ENCODE measurements at regions not wholly inside any gene's neighbourhood (a gene's known extent, or its start where the extent isn't known, plus 50 kb on each side); places are given as distances from the start of the nearest gene placed in this dataset.

- TF ChIP-seq EP300 (IDR thresholded peaks at IDR 0.05; ENCODE audit: borderline replicate concordance in 1 of 2, low read depth in 2 of 2, low read length in 2 of 2) (no peak), POU5F1 (IDR thresholded peaks at IDR 0.05; ENCODE audit: low read depth, low read length) (no peak), ATF3 (IDR thresholded peaks at IDR 0.05; ENCODE audit: insufficient read depth, low read depth, low read length) (no peak), SP2 (IDR thresholded peaks at IDR 0.05; ENCODE audit: low read length) (no peak), SRF (IDR thresholded peaks at IDR 0.05; ENCODE audit: low read depth, low read length) (no peak), TAF1 (IDR thresholded peaks at IDR 0.05; ENCODE audit: low read depth, low read length) (no peak), KDM1A (IDR thresholded peaks at IDR 0.05; ENCODE audit: borderline replicate concordance, low read length) (no peak), EZH2 (IDR thresholded peaks at IDR 0.05; ENCODE audit: low read depth, low read length, severe bottlenecking) (no peak), TEAD4 (IDR thresholded peaks at IDR 0.05; ENCODE audit: low read depth, low read length) (no peak), CHD1 (IDR thresholded peaks at IDR 0.05; ENCODE audit: low read depth, low read length) (no peak), EGR1 (IDR thresholded peaks at IDR 0.05; ENCODE audit: borderline replicate concordance, low read depth, low read length) (no peak), POLR2A (IDR thresholded peaks at IDR 0.05; ENCODE audit: control extremely low read depth in 1 of 2, low read depth in 2 of 2, low read length in 2 of 2) (no peak), ASH2L (IDR thresholded peaks at IDR 0.05; ENCODE audit: low read length) (no peak), BRCA1 (IDR thresholded peaks at IDR 0.05; ENCODE audit: low read depth, low read length) (no peak)
- Histone ChIP-seq H2BK120ac (replicated peaks; ENCODE audit: low read depth, low read length) (no peak overlapping the region), H4K20me1 (replicated peaks in 1 of 2; ENCODE audit: control insufficient read depth in 1 of 2, insufficient read depth in 2 of 2, low read length in 2 of 2) (no peaks in the 10 kb centered on the region), H3K56ac (replicated peaks; ENCODE audit: insufficient read length, low read depth, low read length) (no peak overlapping the region), H3K27ac (ENCODE audit: low read depth, low read length) (no peak overlapping the region), H3K9ac (replicated peaks in 1 of 4; ENCODE audit: extremely low read depth in 1 of 4, low read depth in 3 of 4, low read length in 3 of 4) (no peak overlapping the region), H3K79me1 (ENCODE audit: low read depth, low read length) (no peaks in the 10 kb centered on the region), H3K23ac (ENCODE audit: insufficient read length) (no peak overlapping the region), H4K8ac (ENCODE audit: extremely low read depth, insufficient read depth, low read length) (no peak overlapping the region), H3K4me1 (replicated peaks in 1 of 4; ENCODE audit: control insufficient read depth in 3 of 4, insufficient read depth in 4 of 4, low read length in 3 of 4) (no peaks in the 10 kb centered on the region; a peak in 1 of 7 replicates), H3K23me2 (ENCODE audit: low read depth, low read length) (no peaks in the 10 kb centered on the region), H3K9me3 (ENCODE audit: insufficient read depth in 2 of 2, low read depth in 1 of 2, low read length in 1 of 2) (no peaks in the 10 kb centered on the region), H2BK20ac (ENCODE audit: low read length) (no peak overlapping the region), H2AK5ac (ENCODE audit: low read depth, low read length) (no peak overlapping the region), H3K36me3 (ENCODE audit: control insufficient read depth in 2 of 4, insufficient read depth in 4 of 4, low read length in 3 of 4) (no peaks in the 10 kb centered on the region), H2BK15ac (ENCODE audit: low read length) (no peak overlapping the region), H2BK5ac (ENCODE audit: low read depth, low read length) (no peak overlapping the region), H3K4me2 (ENCODE audit: insufficient read depth in 1 of 2, low read depth in 2 of 2, low read length in 2 of 2) (no peak overlapping the region), H3K14ac (ENCODE audit: insufficient read length) (no peak overlapping the region), H4K5ac (ENCODE audit: insufficient read length, low read depth, low read length) (no peak overlapping the region), H3K18ac (ENCODE audit: extremely low read depth, low read length) (no peak overlapping the region), H4K91ac (replicated peaks; ENCODE audit: insufficient read length, low read length) (no peak overlapping the region), H3K4ac (replicated peaks; ENCODE audit: insufficient read length, low read depth, low read length) (no peak overlapping the region), H3K27me3 (replicated peaks in 1 of 4; ENCODE audit: control insufficient read depth in 3 of 4, extremely low read depth in 1 of 4, insufficient read depth in 3 of 4, low read length in 3 of 4) (no peaks in the 10 kb centered on the region), H2AFZ (ENCODE audit: low read length) (no peak overlapping the region), H3K79me2 (ENCODE audit: control insufficient read depth in 1 of 2, insufficient read depth in 2 of 2, low read length in 2 of 2) (no peaks in the 10 kb centered on the region), H3K4me3 (ENCODE audit: extremely low read depth in 1 of 4, insufficient read depth in 2 of 4, low read depth in 3 of 4, low read length in 4 of 4) (no peak overlapping the region), H2BK12ac (ENCODE audit: low read depth, low read length) (no peak overlapping the region)
- no peak for FAIRE-seq
- ChIA-PET POLR2A (ENCODE audit: partially characterized antibody) (no interaction called here), CTCF (ENCODE audit: partially characterized antibody) (interaction anchor here (0.9 to 2.1 kb wide), 18 partner anchors 8 to 339 kb away, joined by 3 to 8 read pairs (median 4); no protein-coding TSS in a partner anchor)
- no peak for DNase-seq (ENCODE audit: low read depth in 1 of 2, low spot score in 2 of 2)
- WGBS, 2 experiments (ENCODE audit: extremely low coverage in 1 of 2, insufficient coverage in 1 of 2, insufficient read length in 1 of 2, insufficient replicate concordance in 2 of 2, low coverage in 1 of 2, low lambda C conversion rate in 2 of 2, missing lambda C conversion rate in 1 of 2): 90% methylated on average over 5 of the region's 5 CpGs; no CpG with 5 or more reads in 1 of the 2 experiments
Observed at GRCh38 chr9:91090130-91090410, 271.6 kb downstream of the AUH start.
